ENCODE measurements at regions not wholly inside any gene's neighbourhood (a gene's known extent, or its start where the extent isn't known, plus 50 kb on each side); places are given as distances from the start of the nearest gene placed in this dataset.
"Not testable (repeated sequence)": the region's sequence is repeated elsewhere in the genome, so short reads cannot be mapped to it uniquely, and the experiment has no call there.

DNA sequence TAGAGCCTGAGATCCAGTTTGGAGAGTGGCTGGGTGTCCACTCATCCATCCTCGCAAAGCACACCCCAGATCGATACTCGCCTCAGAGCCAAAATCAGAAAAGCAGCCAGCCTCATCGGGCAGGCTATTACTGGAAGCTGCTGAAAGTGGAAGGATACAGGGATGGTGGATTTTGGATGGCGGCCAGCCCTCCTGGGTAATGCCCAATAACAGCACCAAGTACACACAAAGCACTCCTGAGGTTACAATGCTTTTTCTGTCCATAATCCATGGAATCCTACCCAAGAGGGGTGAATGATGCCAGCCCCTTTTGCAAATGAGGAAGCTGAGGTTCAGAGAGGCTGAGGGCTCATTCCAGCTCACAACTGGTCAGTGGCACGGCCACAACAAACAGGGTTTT, 93.1 kb upstream of the SLC6A11 start:
- peaks cover 10% of the 10 kb centered on the region for H3K27me3 Mint-ChIP-seq
- H3K9me3 Mint-ChIP-seq = no peaks in the 10 kb centered on the region
- H3K27ac Mint-ChIP-seq = no peak overlapping the region
- H3K4me1 Mint-ChIP-seq (ENCODE audit: low read depth) = no peaks in the 10 kb centered on the region
- intact Hi-C loops (cut with micrococcal nuclease) = no loop called here
- no peaks in the 10 kb centered on the region for H3K36me3 Mint-ChIP-seq (ENCODE audit: low read depth)
- no peak overlapping the region for H3K4me3 Mint-ChIP-seq

- intact Hi-C loops (cut with micrococcal nuclease) = no loop called here
- H3K36me3 Mint-ChIP-seq (ENCODE audit: low read depth) = no peaks in the 10 kb centered on the region
- H3K4me3 Mint-ChIP-seq = no peak overlapping the region
- H3K27ac Mint-ChIP-seq = no peak overlapping the region
- H3K9me3 Mint-ChIP-seq = no peaks in the 10 kb centered on the region
- H3K27me3 Mint-ChIP-seq = peaks cover 13% of the 10 kb centered on the region
- no peaks in the 10 kb centered on the region for H3K4me1 Mint-ChIP-seq (ENCODE audit: low read depth)
These were observed 92.0 kb upstream of the SLC6A11 start for GRCh38 chr3:10723991-10724390.

DNA sequence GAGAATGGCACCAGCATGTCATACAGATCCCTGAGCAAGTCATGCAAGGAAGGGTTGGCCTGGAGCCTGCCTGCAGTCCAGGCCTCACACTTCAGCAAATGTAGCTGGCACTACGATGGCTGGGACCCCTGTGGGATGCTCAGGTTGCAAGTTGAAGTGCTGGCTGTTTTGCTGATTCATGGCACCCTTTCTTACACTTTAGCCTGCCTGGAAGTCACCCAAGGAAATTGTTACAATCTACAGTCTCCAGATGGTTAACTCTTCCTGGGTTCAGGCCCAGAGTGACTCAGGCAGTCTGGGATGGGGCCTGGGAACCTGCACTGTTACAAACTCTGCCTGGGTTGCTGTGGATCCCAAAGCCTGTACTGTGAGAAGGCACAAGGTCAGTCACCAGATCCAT, 91.0 kb upstream of the SLC6A11 start:
- Mint-ChIP-seq H3K9me3 (no peaks in the 10 kb centered on the region), H3K27me3 (peaks cover 10% of the 10 kb centered on the region), H3K4me1 (ENCODE audit: low read depth) (no peaks in the 10 kb centered on the region), H3K4me3 (no peak overlapping the region), H3K36me3 (ENCODE audit: low read depth) (no peaks in the 10 kb centered on the region), H3K27ac (no peak overlapping the region)
- intact Hi-C loops (cut with micrococcal nuclease) = no loop called here

- Mint-ChIP-seq H3K4me1 (ENCODE audit: low read depth) (no peaks in the 10 kb centered on the region), H3K4me3 (no peak overlapping the region), H3K27ac (no peak overlapping the region), H3K36me3 (ENCODE audit: low read depth) (no peaks in the 10 kb centered on the region), H3K9me3 (peaks cover 6% of the 10 kb centered on the region), H3K27me3 (peaks cover 12% of the 10 kb centered on the region)
- intact Hi-C loops (cut with micrococcal nuclease) = no loop called here
These were observed 90.2 kb upstream of the SLC6A11 start for GRCh38 chr3:10725846-10726245.

DNA sequence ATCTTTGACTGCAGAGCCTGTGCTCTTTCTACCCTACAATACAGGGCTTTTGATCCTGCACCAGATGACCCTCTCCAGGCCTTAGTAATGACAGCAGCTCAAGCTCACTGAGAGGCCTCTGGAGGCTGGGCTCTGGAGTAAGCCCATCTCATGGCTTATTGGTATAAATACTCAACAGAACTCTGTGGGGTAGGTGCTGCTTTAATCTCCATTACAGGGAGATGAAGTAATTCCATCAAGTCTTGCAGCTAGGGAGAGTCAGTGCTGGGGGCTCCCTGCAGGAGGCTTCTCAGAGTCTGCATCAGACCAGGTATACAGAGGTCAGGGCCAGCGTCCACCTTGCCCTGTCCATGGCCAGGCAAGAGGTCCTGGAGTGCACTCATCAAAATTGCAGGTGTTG, 89.2 kb upstream of the SLC6A11 start:
- Mint-ChIP-seq H3K27me3 (peaks cover 12% of the 10 kb centered on the region), H3K36me3 (ENCODE audit: low read depth) (no peaks in the 10 kb centered on the region), H3K27ac (no peak overlapping the region)

GRCh38 chr3:10729439-10729838, 86.6 kb upstream of the SLC6A11 start:
- Mint-ChIP-seq H3K4me1 (ENCODE audit: low read depth) (no peaks in the 10 kb centered on the region), H3K9me3 (peaks cover 37% of the 10 kb centered on the region), H3K27me3 (peaks cover 8% of the 10 kb centered on the region), H3K4me3 (no peak overlapping the region), H3K36me3 (ENCODE audit: low read depth) (no peaks in the 10 kb centered on the region), H3K27ac (no peak overlapping the region)
- intact Hi-C loops (cut with micrococcal nuclease) = no loop called here

More for the DNA sequence above, 89.2 kb upstream of the SLC6A11 start:
- no peak overlapping the region for H3K4me3 Mint-ChIP-seq
- H3K9me3 Mint-ChIP-seq = peaks cover 11% of the 10 kb centered on the region
- no peaks in the 10 kb centered on the region for H3K4me1 Mint-ChIP-seq (ENCODE audit: low read depth)
- intact Hi-C loops (cut with micrococcal nuclease) = no loop called here

DNA sequence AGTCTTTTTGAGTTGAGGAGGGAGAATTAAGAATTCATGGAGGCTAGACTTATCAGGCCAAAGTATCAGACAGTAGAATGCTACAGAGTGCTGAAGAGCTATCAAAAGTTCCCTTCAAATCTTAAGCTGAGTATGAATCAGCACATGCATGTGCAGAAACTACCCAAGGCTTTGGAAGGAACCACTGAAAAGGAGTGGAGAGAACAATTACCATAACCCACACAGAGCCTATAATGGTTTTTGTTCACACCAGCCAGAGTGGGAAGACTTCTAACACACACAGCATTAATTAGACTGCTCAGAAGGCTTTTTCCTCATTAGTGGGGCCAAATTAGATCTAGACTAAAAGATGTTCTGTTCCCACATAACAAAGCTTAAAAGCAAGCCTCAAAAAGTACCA, 83.7 kb upstream of the SLC6A11 start:
- intact Hi-C loops (cut with micrococcal nuclease) = no loop called here
- peaks cover 15% of the 10 kb centered on the region for H3K27me3 Mint-ChIP-seq
- H3K9me3 Mint-ChIP-seq = peaks cover 41% of the 10 kb centered on the region
- no peak overlapping the region for H3K27ac Mint-ChIP-seq
- H3K4me3 Mint-ChIP-seq = no peak overlapping the region
- H3K4me1 Mint-ChIP-seq (ENCODE audit: low read depth) = no peaks in the 10 kb centered on the region
- no peaks in the 10 kb centered on the region for H3K36me3 Mint-ChIP-seq (ENCODE audit: low read depth)

- intact Hi-C loops (cut with micrococcal nuclease) = no loop called here
- peaks cover 41% of the 10 kb centered on the region for H3K9me3 Mint-ChIP-seq
These were observed 82.7 kb upstream of the SLC6A11 start for GRCh38 chr3:10733297-10733696.

DNA sequence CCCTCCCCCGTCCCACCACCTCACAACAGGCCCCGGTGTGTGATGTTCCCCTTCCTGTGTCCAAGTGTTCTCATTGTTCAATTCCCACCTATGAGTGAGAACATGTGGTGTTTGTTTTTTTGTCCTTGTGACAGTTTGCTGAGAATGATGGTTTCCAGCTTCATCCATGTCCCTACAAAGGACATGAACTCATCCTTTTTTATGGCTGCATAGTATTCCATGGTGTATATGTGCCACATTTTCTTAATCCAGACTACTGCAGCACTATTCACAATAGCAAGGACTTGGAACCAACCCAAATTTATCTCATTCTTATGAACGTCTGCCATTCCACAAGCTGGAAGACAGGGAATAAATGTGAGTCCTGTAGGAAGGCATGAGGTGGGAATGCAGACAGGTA, 79.6 kb upstream of the SLC6A11 start:
- peaks cover 34% of the 10 kb centered on the region for H3K27me3 Mint-ChIP-seq
- intact Hi-C loops (cut with micrococcal nuclease); H3K4me1 Mint-ChIP-seq (ENCODE audit: low read depth); H3K27ac Mint-ChIP-seq; H3K36me3 Mint-ChIP-seq (ENCODE audit: low read depth); H3K4me3 Mint-ChIP-seq: not testable (repeated sequence)
- peaks cover 32% of the 10 kb centered on the region for H3K9me3 Mint-ChIP-seq

More at GRCh38 chr3:10733297-10733696, 82.7 kb upstream of the SLC6A11 start:
- Mint-ChIP-seq H3K36me3 (ENCODE audit: low read depth) (no peaks in the 10 kb centered on the region), H3K27ac (no peak overlapping the region), H3K4me1 (ENCODE audit: low read depth) (no peaks in the 10 kb centered on the region), H3K4me3 (no peak overlapping the region), H3K27me3 (peaks cover 22% of the 10 kb centered on the region)

- H3K27me3 Mint-ChIP-seq = peaks cover 36% of the 10 kb centered on the region
- H3K27ac Mint-ChIP-seq = no peak overlapping the region
- intact Hi-C loops (cut with micrococcal nuclease) = loop anchor here (2.0 kb wide), 1 partner anchor 321 kb away; no protein-coding TSS in a partner anchor
- H3K4me3 Mint-ChIP-seq = no peak overlapping the region
- H3K4me1 Mint-ChIP-seq (ENCODE audit: low read depth) = peaks cover 7% of the 10 kb centered on the region
- H3K36me3 Mint-ChIP-seq (ENCODE audit: low read depth) = no peaks in the 10 kb centered on the region
- H3K9me3 Mint-ChIP-seq = peaks cover 20% of the 10 kb centered on the region
These were observed 78.2 kb upstream of the SLC6A11 start for GRCh38 chr3:10737785-10738184.

- Mint-ChIP-seq H3K4me3 (peak overlapping the region; percentile 21), H3K36me3 (ENCODE audit: low read depth) (no peaks in the 10 kb centered on the region), H3K4me1 (ENCODE audit: low read depth) (peaks cover 7% of the 10 kb centered on the region), H3K27me3 (peaks cover 38% of the 10 kb centered on the region), H3K9me3 (peaks cover 9% of the 10 kb centered on the region), H3K27ac (no peak overlapping the region)
- intact Hi-C loops (cut with micrococcal nuclease) = loop anchor here (1.0 to 2.0 kb wide), 2 partner anchors 322 to 395 kb away; no protein-coding TSS in a partner anchor
These were observed 77.2 kb upstream of the SLC6A11 start for GRCh38 chr3:10738688-10739372.

DNA sequence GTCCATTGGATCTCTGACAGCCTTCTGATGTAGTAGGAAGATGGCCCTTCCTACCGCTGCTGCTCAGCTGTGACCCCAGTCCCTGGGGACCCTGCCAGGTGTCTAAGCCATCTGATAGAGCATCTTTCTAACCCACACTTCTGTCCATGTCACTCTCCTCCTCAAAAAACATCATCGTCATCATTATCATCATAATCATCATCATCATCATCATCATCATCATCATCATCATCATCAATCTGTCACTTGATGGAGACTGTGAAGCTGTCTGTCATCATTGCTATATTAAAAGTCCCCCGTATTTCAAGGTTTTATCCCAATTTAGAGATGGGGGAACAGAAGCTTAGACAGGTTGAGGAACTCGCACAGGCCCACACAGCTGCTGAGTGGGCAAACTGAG, 75.1 kb upstream of the SLC6A11 start:
- H3K4me1 Mint-ChIP-seq (ENCODE audit: low read depth) = peaks cover 7% of the 10 kb centered on the region
- no peak overlapping the region for H3K27ac Mint-ChIP-seq
- intact Hi-C loops (cut with micrococcal nuclease) = no loop called here
- H3K9me3 Mint-ChIP-seq = no peaks in the 10 kb centered on the region
- no peaks in the 10 kb centered on the region for H3K36me3 Mint-ChIP-seq (ENCODE audit: low read depth)
- H3K27me3 Mint-ChIP-seq = peaks cover 36% of the 10 kb centered on the region
- H3K4me3 Mint-ChIP-seq = no peak overlapping the region

DNA sequence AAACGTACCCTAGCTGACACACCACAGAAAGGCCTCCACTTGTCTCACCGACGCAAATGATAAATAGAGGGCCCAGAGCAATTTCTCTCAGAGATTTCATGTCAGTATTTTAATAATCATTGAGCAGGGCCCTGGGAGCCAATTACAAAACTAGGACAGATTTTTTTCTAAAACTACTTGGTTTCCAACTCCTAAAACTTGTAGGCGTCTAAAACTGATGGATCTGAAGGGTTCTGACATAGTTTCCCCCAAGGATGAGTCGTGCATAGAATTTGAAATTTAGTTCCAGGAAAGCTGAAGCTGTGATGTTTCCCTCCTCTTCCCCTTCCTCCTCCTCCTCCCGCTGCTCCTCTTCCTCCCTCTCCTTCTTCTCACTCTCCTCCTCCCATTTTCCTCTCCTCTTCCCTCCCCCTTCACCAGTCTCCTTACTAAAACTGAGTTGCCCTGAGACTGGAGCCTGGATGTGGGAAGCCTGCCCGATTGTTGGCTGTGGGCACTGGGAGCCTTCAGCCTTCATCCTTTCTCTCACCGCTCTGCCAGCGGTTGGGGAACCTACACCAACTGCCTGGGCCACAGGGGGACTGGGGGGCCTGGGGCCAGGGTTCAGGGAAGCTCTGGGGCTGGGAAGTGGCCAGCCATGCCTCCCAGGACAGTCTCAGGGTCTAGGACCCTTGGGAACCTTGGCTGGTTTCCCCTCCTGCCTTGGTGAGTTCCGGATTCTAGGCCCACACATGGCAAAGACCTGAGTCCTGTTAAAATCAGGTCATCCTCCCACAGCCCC, 73.9 kb upstream of the SLC6A11 start:
- Mint-ChIP-seq H3K4me1 (ENCODE audit: low read depth) (peaks cover 7% of the 10 kb centered on the region), H3K9me3 (no peaks in the 10 kb centered on the region), H3K27me3 (peaks cover 34% of the 10 kb centered on the region), H3K36me3 (ENCODE audit: low read depth) (no peaks in the 10 kb centered on the region), H3K4me3 (no peak overlapping the region), H3K27ac (no peak overlapping the region)
- intact Hi-C loops (cut with micrococcal nuclease) = no loop called here

DNA sequence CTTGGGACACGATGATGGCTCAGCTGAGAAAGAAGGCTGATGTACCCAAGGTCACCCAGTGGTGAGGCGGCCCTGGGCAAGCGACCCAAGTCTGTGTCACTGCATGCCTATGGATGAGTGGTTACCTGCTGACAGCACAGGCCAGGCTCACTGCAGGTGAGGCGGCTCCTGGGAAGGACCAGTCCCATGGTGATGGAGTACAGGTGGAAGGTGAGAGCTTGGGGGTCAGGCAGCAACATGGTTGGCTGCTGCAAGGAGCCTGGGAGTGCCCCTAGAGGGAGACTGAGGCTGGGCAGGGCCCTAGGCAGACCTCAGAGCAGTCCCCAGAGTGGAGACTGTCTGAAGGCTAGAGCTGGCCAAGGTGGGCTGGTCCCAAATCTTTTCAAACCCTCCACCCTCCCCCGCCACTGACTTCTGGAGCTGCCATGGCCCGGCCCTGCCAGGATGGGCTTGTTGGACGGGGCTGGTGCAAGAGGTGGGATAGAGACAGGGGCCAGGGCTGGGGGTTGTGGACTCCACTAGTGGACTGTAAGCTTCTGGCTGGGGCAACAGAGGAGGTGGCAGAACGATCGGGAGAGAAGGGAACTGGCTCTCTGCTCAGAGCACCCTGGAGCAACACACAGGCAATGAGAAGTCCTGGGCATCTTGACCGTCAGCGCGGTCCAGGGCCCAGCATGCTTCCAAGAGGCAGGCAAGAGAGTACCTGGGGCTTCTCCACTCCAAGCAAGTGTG, 72.5 kb upstream of the SLC6A11 start:
- Mint-ChIP-seq H3K27me3 (peaks cover 23% of the 10 kb centered on the region), H3K4me3 (no peak overlapping the region), H3K36me3 (ENCODE audit: low read depth) (no peaks in the 10 kb centered on the region), H3K27ac (no peak overlapping the region), H3K4me1 (ENCODE audit: low read depth) (peaks cover 7% of the 10 kb centered on the region), H3K9me3 (no peaks in the 10 kb centered on the region)
- intact Hi-C loops (cut with micrococcal nuclease) = no loop called here

Data from dendritic cell treated with granulocyte-macrophage colony-stimulating factor and Interleukin-4, amounts not matched to agents 40 ng/mL and 50 ng/mL, for 4 days (primary cell).